ENCODE measurements at regions not wholly inside any gene's neighbourhood (a gene's known extent, or its start where the extent isn't known, plus 50 kb on each side); places are given as distances from the start of the nearest gene placed in this dataset.

DNA sequence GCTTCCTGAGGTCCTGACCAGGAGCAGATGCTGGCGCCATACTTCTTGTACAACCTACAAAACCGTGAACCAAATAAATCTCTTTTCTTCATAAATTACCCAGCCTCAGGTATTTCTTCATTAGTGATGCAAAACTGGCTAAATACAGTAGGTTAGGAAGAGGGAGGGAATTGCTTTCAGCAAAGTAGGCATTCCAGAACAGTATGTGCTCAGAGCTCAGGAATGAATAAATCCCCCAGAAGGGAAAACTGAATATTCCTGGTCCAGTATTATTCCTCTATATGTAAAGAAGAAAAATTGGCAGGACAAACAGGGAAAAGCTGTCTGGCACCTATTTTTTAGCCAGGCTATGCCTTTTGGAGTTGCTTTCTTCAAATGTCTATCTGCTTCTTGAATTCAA lies 577.1 kb downstream of the PSAT1 start:
- no peaks in the 10 kb centered on the region for H3K27me3 ChIP-seq (ENCODE audit: control insufficient read depth in 2 of 2, insufficient read depth in 2 of 2, low read length in 2 of 2)
- H3K4me1 ChIP-seq (ENCODE audit: control insufficient read depth, extremely low read depth, insufficient read depth, low read length), result peaks cover 12% of the 10 kb centered on the region
- no peak overlapping the region for H2AFZ ChIP-seq (ENCODE audit: low read depth, low read length)
- POLR2A ChIA-PET, result no interaction called here
- H4K20me1 ChIP-seq (replicated peaks; ENCODE audit: control insufficient read depth, extremely low read depth, insufficient read depth, low read length), result no peaks in the 10 kb centered on the region
- CTCF ChIA-PET, result interaction anchor here (0.6 kb wide), 1 partner anchor 9 kb away, joined by 3 read pairs; no protein-coding TSS in a partner anchor
- no peak overlapping the region for H3K27ac ChIP-seq (ENCODE audit: insufficient read depth, low read depth, low read length)
- no peaks in the 10 kb centered on the region for H3K9me1 ChIP-seq (replicated peaks; ENCODE audit: control insufficient read depth, extremely low read depth, insufficient read depth, low read length)
- DNase-seq (ENCODE audit: low read depth, low spot score), result no peak
- H3K4me3 ChIP-seq (replicated peaks in 1 of 3; ENCODE audit: insufficient read depth in 1 of 3, low read depth in 1 of 3, low read length in 3 of 3), result no peak overlapping the region
- no peak overlapping the region for H3K4me2 ChIP-seq (ENCODE audit: insufficient read depth, low read length)
- no TSS peak for BruUV-seq (replicated peaks)
- H3K36me3 ChIP-seq (ENCODE audit: control insufficient read depth in 2 of 2, extremely low read depth in 1 of 2, insufficient read depth in 2 of 2, low read length in 2 of 2), result no peaks in the 10 kb centered on the region
- no peak for FAIRE-seq
- dilution Hi-C loops (cut with MboI; ENCODE audit: extremely low pct_ligation_motif_present, low sequenced_read_pairs), result no loop called here
- no peaks in the 10 kb centered on the region for H3K79me2 ChIP-seq (ENCODE audit: control insufficient read depth, insufficient read depth, low read length)
- no peaks in the 10 kb centered on the region for H3K9me3 ChIP-seq (replicated peaks; ENCODE audit: control insufficient read depth, insufficient read depth, low read length)
- no peak overlapping the region for H3K9ac ChIP-seq (replicated peaks; ENCODE audit: extremely low read depth, insufficient read depth, low read length)
- TF ChIP-seq GATA2 (IDR thresholded peaks at IDR 0.05; ENCODE audit: insufficient read depth, insufficient read length, low read depth, low read length) (no peak), MYC (IDR thresholded peaks at IDR 0.05; ENCODE audit: low read depth, low read length) (no peak), POLR2A (IDR thresholded peaks at IDR 0.05; ENCODE audit: low read depth, low read length) (no peak), EZH2 (IDR thresholded peaks at IDR 0.05; ENCODE audit: borderline replicate concordance, low read depth, low read length, severe bottlenecking) (no peak), POLR2AphosphoS5 (IDR thresholded peaks at IDR 0.05; ENCODE audit: insufficient read depth, low read depth, low read length) (no peak), JUN (IDR thresholded peaks at IDR 0.05; ENCODE audit: borderline replicate concordance, insufficient read depth, insufficient read length, low read depth) (no peak), FOS (IDR thresholded peaks at IDR 0.05; ENCODE audit: borderline replicate concordance, insufficient read depth, low read length) (no peak), MAX (IDR thresholded peaks at IDR 0.05; ENCODE audit: insufficient read depth, insufficient read length) (no peak), CTCF (IDR thresholded peaks at IDR 0.05; ENCODE audit: extremely low read depth in 1 of 2, insufficient read depth in 1 of 2, low read depth in 1 of 2, low read length in 2 of 2) (no peak)
- intact Hi-C loops (cut with micrococcal nuclease), result loop anchor here (2.0 kb wide), 1 partner anchor 697 kb away; the partner anchor contains the start of gene TLE4
